Fibroblast of skin of left biceps (primary cell): ENCODE measurements at regions not wholly inside any gene's neighbourhood (a gene's known extent, or its start where the extent isn't known, plus 50 kb on each side); places are given as distances from the start of the nearest gene placed in this dataset.
"Not testable (repeated sequence)": the region's sequence is repeated elsewhere in the genome, so short reads cannot be mapped to it uniquely, and the experiment has no call there.

Experiments used
- DNase-seq, 2 experiments: peaks; one replicate each; pipeline ENCODE4 v3.0.0-alpha.2; 2013; ENCODE audit warnings: low read depth in 2 of 2

DNA sequence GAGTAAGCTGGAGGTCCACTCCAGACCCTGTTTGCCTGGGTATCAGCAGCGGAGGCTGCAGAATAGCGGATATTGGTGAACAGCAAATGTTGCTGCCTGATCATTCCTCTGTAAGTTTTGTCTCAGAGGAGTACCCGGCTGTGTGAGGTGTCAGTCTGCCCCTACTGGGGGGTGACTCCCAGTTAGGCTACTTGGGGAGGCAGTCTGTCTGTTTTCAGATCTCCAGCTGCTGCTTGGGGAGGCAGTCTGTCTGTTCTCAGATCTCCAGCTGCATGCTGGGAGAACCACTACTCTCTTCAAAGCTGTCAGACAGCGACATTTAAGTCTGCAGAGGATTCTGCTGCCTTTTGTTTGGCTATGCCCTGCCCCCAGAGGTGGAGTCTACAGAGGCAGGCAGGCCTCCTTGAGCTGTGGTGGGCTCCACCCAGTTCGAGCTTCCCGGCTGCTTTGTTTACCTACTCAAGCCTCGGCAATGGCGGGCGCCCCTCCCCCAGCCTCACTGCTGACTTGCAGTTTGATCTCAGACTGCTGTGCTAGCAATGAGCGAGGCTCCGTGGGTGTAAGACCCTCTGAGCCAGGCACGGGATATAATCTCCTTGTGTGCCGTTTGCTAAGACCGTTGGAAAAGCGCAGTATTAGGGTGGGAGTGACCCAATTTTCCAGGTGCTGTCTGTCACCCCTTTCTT is 266.6 kb upstream of the CELF4 start:
- not testable (repeated sequence) for DNase-seq

- no peak for DNase-seq
Observed at GRCh38 chr18:37812961-37813360, 247.4 kb upstream of the CELF4 start.

DNA sequence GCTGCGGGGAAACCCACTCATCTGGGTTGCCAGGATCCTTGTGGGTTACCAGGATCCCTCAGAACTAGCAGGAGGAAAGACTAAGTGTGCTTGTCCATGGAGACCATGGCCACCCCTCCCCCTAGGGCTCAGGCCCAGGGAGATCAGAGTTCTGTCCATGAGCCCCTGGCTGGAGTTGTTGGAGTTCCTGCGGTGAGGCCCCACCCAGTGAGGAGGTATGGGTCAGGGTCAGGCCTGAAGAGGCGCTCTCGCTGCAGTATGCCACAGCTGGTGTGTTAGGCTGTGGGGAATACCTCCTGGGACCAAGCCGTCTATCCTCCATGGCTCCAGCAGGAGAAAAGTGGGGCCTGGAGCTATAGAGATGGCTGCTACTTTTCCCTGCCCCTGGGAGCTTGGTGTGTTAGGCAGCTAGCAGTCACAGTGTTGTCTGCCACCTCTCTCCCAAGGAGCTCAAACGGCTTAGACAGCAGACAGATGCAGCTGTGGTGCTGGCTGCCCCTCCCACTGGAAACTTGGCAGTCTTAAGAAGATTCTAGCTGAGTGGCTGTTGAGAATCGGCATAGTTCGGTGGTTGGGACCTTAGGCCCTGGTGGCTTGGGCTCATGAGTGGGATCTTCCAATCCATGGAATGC is 240.3 kb upstream of the CELF4 start:
- DNase-seq = no peak

DNA sequence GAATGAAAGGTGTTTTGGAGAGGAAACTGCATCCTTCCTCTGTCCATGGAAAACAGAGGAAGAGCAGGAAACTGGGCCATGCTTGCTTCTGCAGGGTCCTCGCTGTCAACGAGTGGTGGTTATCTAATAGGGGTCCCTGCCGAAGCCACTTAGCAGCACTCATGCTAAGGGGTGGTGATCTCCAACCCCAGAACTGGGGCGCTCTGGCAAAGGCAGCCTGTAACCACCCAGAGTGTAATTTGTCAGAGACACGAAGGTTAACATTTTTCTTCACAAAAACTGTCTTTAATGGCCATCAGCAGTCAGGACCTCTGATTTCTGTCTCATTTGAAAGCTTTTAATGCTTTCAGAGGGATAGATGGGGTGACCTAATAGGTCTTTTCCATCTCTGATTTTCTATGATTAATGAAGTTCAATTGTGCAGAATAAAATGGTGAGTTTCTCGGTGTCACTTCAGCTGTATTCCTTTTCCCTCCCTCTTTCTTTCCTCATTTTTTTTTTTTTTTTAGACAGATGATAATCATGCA is 231.3 kb upstream of the CELF4 start:
- no peak for DNase-seq

DNA sequence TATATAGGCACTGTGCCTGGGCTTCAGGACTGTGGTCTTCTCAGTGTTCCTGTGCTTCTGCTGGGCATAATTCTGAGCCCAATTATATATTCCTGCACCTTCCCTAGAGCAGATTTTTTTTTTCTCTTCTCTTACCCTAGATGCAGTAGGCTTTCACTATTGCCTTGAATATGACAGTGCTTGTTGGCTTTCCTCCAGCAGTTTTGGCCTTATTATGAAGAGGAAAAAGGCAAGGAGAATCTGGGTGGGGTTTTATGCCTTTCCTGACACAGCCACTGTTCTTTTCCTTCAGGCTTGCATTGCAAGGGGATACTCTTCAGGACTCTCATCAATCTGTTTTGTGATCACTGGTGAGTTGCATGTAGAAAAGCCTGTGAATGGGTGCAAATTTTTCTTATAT is 221.9 kb upstream of the CELF4 start:
- DNase-seq = no peak

DNA sequence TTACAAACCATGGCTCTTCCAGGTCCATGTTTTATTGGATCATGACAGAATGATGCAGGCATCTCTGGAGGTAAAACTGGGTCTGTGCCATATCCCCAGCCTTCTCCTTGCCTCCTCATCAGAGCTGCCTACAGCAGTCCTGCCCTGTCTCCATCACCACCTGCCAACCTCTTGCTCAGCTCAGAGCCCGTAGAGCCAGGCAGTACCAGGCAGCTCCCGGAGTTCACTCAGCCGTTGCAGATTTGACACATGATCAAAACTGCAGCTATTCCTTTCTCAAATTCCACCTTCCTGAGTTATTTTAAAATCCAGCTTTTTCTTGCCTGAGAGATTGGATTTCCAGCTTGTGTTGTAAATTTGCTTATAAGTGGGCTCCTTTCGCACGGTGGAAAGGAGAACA is 218.2 kb upstream of the CELF4 start:
- no peak for DNase-seq

- no peak for DNase-seq
Observed at GRCh38 chr18:37779220-37779619, 213.6 kb upstream of the CELF4 start.

- DNase-seq = peak in 1 of 2 experiments; percentile 2
Observed at GRCh38 chr18:37778417-37779165, 213.0 kb upstream of the CELF4 start.

DNA sequence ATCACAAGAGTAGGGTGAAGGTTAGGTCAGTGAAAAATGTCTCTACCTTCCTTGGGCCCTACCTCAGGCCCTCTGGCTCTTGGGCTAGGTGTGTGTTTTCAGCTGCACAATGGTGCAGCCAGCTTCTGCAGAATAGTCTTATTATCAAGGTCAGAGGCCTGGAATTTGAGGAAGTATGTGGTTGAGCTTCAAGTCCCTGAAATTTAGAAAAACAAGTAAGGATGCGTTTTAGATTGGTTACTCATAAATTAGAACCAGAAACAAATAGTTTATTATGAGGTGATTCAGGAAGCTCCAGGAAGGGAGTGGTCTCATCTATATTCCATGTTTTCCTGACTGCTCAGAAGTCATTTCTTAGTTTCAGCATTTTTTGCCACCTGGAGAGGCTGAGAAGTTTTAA is 204.2 kb upstream of the CELF4 start:
- no peak for DNase-seq

- no peak for DNase-seq
Observed at GRCh38 chr18:37764541-37765288, 199.1 kb upstream of the CELF4 start.

DNA sequence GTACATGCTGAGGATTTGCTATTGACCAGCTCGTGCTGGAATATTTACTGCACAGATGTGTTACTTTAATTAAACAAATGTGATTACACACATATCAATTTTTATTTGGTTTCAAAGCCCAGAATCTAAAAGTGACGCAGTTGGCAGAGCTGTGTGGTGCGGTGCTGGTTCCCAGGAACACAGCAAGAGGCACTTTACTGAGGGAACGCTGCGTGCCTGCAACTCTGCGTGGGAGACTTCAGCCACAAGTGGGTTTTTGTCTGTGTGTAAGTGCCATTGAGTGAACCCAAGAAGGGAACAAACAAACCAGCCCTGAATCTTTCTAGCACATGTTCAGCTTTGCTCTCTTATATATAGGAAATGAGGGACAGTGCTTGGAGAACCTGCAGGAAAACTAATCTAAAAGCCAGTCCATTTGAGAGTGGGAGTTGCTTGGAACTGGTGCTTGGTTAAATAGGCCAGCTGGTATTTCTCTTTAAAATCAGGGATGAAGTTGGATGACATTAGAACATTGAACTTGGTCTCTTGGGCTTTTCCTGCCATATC is 196.6 kb upstream of the CELF4 start:
- DNase-seq = no peak

DNA sequence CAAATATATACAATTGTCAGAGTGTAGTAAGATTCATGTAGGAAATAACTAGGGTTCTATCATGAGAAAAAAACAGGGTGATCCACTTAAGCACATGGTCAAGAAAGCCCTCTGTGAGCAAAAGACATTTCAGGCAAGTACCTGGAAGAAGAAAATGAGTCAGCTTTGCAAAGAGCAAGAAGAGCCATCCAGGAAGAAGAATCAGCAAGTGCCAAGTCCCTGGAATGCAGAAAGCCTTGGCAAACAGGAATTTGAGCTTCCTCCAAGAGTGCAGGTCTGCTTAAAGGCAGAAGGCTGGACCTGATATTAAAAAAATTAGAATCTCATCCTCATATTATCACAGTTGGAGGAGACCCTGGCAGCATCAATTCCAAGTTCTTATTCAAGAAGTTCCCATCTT is 188.5 kb upstream of the CELF4 start:
- DNase-seq = no peak

DNA sequence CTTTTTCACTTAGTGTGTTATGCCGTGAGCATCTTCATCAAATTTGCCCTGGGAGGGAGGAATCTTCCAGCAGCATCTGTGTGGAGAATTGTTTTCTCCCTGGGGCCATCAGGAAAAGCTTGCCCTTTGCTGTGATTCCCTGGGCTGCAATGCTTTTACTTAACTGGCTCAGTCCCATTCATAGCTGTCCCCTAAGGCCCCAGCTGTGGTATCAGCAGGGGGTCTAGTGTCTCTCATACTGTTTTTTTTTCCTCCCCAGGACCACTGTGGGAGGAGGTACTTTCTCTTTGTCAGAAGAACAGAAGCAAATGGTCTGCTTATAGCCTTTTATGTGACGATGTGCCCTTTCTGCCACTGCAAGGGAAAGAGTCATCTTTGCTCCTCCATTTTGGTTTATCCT is 176.8 kb upstream of the CELF4 start:
- DNase-seq = no peak

GRCh38 chr18:37741032-37741623 is 175.5 kb upstream of the CELF4 start:
- no peak for DNase-seq

GRCh38 chr18:37734406-37734805 is 168.8 kb upstream of the CELF4 start:
- no peak for DNase-seq

GRCh38 chr18:37729716-37730115 is 164.1 kb upstream of the CELF4 start:
- no peak for DNase-seq

GRCh38 chr18:37724206-37724605 is 158.6 kb upstream of the CELF4 start:
- DNase-seq = no peak

DNA sequence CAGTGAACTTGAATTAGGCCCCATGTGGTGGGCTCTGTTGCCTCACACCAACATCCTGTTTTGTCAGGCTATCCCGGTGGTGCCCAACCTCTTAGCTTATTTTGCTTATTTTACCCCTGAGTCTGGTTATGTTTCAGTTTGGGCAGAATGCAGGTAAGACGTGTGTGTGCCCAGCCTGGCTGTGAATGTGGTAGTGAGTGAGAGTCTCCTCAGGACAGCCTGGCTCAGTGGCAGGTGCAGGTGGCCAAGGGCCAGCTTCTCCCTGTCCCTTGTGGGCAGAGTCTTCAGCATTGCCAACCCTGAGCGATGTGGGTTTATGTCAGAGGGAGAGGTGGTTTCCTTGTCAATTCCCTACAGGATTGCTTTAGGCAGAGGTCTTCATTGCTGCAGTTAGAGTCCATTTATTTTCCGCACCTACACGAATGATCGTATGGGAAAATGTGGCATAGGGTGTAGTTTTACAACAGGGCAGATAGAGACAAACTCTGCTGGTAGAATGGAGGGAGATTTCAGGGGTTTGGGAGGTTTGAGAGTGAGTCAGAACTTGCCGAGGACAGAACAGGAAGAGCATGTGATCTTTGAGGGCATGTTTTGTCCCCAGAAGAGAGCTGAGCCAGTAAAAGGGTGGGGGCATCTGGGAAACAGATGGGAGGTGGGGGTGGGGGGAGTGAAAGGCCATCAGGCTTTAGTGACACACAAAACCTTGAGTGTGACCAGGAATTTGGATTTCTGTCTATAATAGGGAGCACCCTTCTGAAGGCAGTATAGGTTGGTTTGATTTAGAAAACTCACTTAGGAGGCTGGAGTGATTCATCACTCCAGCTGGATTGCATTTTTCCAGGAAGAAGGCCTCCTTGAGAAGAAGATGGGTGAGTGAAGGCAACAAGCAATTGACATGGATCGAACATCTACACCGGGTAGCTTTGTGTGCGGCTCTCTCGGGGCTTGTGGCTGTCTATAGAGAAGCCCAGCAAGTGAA is 156.2 kb upstream of the CELF4 start:
- DNase-seq = no peak

DNA sequence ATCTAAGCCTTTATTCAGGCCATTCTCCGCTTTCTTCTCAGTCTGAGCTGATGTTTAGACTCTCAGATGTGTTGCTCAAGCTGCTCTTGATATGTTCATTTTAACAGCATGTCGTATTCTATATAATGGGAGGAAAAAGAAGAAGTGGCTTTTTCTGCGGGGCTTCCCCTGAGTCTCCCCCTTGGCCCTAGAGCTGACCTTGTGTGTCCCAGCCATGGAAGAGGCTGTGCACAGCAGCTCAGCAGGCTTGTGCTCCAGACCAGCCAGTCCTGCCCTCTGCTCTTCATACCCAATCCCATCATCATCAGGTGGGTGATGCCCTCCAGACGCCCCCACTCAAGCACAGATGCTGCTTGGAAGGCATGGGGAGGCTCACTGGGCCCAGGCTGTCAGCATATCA is 155.1 kb upstream of the CELF4 start:
- no peak for DNase-seq

- DNase-seq = no peak
Observed at GRCh38 chr18:37717656-37718055, 152.1 kb upstream of the CELF4 start.
